Endothelial cell of umbilical vein (primary cell): ENCODE measurements at regions not wholly inside any gene's neighbourhood (a gene's known extent, or its start where the extent isn't known, plus 50 kb on each side); places are given as distances from the start of the nearest gene placed in this dataset.

ENCODE experiments used
- BruUV-seq: library from RNA; stranded (reverse); fragments of 400-500 nt; replicated peaks from 2 replicates; lab custom pipeline; 2021; lab: Mats Ljungman, UMichigan
- CTCF ChIA-PET: fragments of 300-600, 350-600 bp; sonication (Branson Sonifier 250); formaldehyde crosslinking; loops from one replicate; lab custom pipeline; 2021; ENCODE audit warnings: antibody characterized with exemption, inconsistent platforms; lab: Charles Lee
- POLR2A ChIA-PET: fragments of 300-600, 350-600 bp; sonication (Branson Sonifier 250); formaldehyde crosslinking; loops from one replicate; lab custom pipeline; 2021; ENCODE audit warnings: antibody characterized with exemption, inconsistent platforms; lab: Charles Lee
- DNase-seq: peaks from one replicate; pipeline ENCODE4 v3.0.0-alpha.2; 2011; ENCODE audit warnings: low read depth, low spot score
- FAIRE-seq: peaks from 2 replicates; lab custom pipeline; 2011; peaks lifted over from hg19 to GRCh38; lab: Jason Lieb, UNC
- H2AFZ ChIP-seq: 2 replicates; pipeline ENCODE4 v1.6.0; 2012; ENCODE audit warnings: low read depth, low read length, control low read depth, inconsistent platforms
- H3K27ac ChIP-seq: 2 replicates; pipeline ENCODE4 v1.5.1; 2011; ENCODE audit warnings: low read depth, mild to moderate bottlenecking, control low read depth, low read length, moderate library complexity; ENCODE audit not compliant: insufficient read depth
- H3K27me3 ChIP-seq, 2 experiments: 2 replicates each; pipeline versions ENCODE4 v1.6.0 to v1.6.1; 2011; ENCODE audit warnings: low read length in 2 of 2, mixed read lengths in 1 of 2; ENCODE audit not compliant: control insufficient read depth in 2 of 2, insufficient read depth in 2 of 2
- H3K36me3 ChIP-seq, 2 experiments: 2 replicates in 1 of 2; 3 replicates in 1 of 2; pipeline ENCODE4 v1.5.1; 2011; ENCODE audit warnings: low read length in 2 of 2, mild to moderate bottlenecking in 1 of 2, moderate library complexity in 1 of 2; ENCODE audit not compliant: control insufficient read depth in 2 of 2, insufficient read depth in 2 of 2; ENCODE audit errors: extremely low read depth in 1 of 2
- H3K4me1 ChIP-seq: 3 replicates; pipeline ENCODE4 v1.5.1; 2011; ENCODE audit warnings: mild to moderate bottlenecking, low read length; ENCODE audit not compliant: control insufficient read depth, insufficient read depth; ENCODE audit errors: extremely low read depth
- H3K4me2 ChIP-seq: 2 replicates; pipeline ENCODE4 v1.6.1; 2011; ENCODE audit warnings: low read length, control low read depth, mixed read lengths; ENCODE audit not compliant: insufficient read depth
- H3K4me3 ChIP-seq, 3 experiments: fragments of 200-600 bp in 1 of 3; sonication (generic), shearing (Covaris generic) in 1 of 3; replicated peaks in 1 of 3; 2 replicates each; pipeline ENCODE4 v1.5.1; 2011 to 2016; ENCODE audit warnings: control low read depth in 3 of 3, low read length in 3 of 3, mild to moderate bottlenecking in 2 of 3, inconsistent platforms in 1 of 3, low read depth in 1 of 3, moderate library complexity in 1 of 3; ENCODE audit not compliant: insufficient read depth in 1 of 3
- H3K79me2 ChIP-seq: 2 replicates; pipeline ENCODE4 v1.6.0; 2012; ENCODE audit warnings: low read length, inconsistent platforms; ENCODE audit not compliant: control insufficient read depth, insufficient read depth
- H3K9ac ChIP-seq: replicated peaks from 2 replicates; pipeline ENCODE3; 2011; ENCODE audit warnings: low read length, control low read depth; ENCODE audit not compliant: insufficient read depth; ENCODE audit errors: extremely low read depth
- H3K9me1 ChIP-seq: replicated peaks from 3 replicates; pipeline ENCODE4 v1.6.0; 2011; ENCODE audit warnings: mild to moderate bottlenecking, low read length; ENCODE audit not compliant: control insufficient read depth, insufficient read depth; ENCODE audit errors: extremely low read depth
- H3K9me3 ChIP-seq: replicated peaks from 2 replicates; pipeline ENCODE4 v1.5.1; 2012; ENCODE audit warnings: low read length, inconsistent platforms; ENCODE audit not compliant: control insufficient read depth, insufficient read depth
- H4K20me1 ChIP-seq: replicated peaks from 2 replicates; pipeline ENCODE3; 2011; ENCODE audit warnings: mild to moderate bottlenecking, low read length; ENCODE audit not compliant: control insufficient read depth, insufficient read depth; ENCODE audit errors: extremely low read depth
- CTCF ChIP-seq, 2 donors: IDR thresholded peaks; 1 replicate in 1 of 2; 2 replicates in 1 of 2; pipeline ENCODE4 v1.5.1; 2011; ENCODE audit warnings: low read length in 2 of 2, mild to moderate bottlenecking in 2 of 2, moderate library complexity in 2 of 2, control low read depth in 1 of 2, inconsistent platforms in 1 of 2, low read depth in 1 of 2; ENCODE audit not compliant: insufficient read depth in 1 of 2; ENCODE audit errors: extremely low read depth in 1 of 2
- EZH2 ChIP-seq: IDR thresholded peaks from 2 replicates; pipeline ENCODE4 v1.6.1; 2012; ENCODE audit warnings: borderline replicate concordance, low read depth, mild to moderate bottlenecking, moderate library complexity, low read length, inconsistent platforms; ENCODE audit not compliant: severe bottlenecking
- FOS ChIP-seq: IDR thresholded peaks from 2 replicates; pipeline ENCODE4 v1.6.1; 2011; ENCODE audit warnings: mild to moderate bottlenecking, low read length, moderate library complexity, borderline replicate concordance; ENCODE audit not compliant: insufficient read depth
- GATA2 ChIP-seq: IDR thresholded peaks from 2 replicates; pipeline ENCODE4 v1.7.0; 2011; ENCODE audit warnings: low read depth, mild to moderate bottlenecking, moderate library complexity, mixed read lengths, low read length; ENCODE audit not compliant: insufficient read length, insufficient read depth
- JUN ChIP-seq: IDR thresholded peaks from 2 replicates; pipeline ENCODE4 v1.6.1; 2011; ENCODE audit warnings: borderline replicate concordance, low read depth; ENCODE audit not compliant: insufficient read length, insufficient read depth
- MAX ChIP-seq: IDR thresholded peaks from 2 replicates; pipeline ENCODE4 v1.6.1; 2011; ENCODE audit not compliant: insufficient read depth, insufficient read length
- MYC ChIP-seq: IDR thresholded peaks from one replicate; pipeline ENCODE4 v1.6.1; 2011; ENCODE audit warnings: mild to moderate bottlenecking, low read depth, low read length
- POLR2A ChIP-seq: IDR thresholded peaks from 2 replicates; pipeline ENCODE4 v1.6.1; 2012; ENCODE audit warnings: low read depth, mild to moderate bottlenecking, control low read depth, low read length
- POLR2AphosphoS5 ChIP-seq: IDR thresholded peaks from 2 replicates; pipeline ENCODE4 v1.6.1; 2012; ENCODE audit warnings: low read depth, mild to moderate bottlenecking, control low read depth, low read length, moderate library complexity; ENCODE audit not compliant: insufficient read depth
- dilution Hi-C: fragments of 300-500 bp; cut with MboI; formaldehyde crosslinking; loops from one replicate; pipeline ENCODE4 v1.15.0; 2019; ENCODE audit warnings: low sequenced_read_pairs; ENCODE audit not compliant: extremely low pct_ligation_motif_present
- intact Hi-C: fragments of 100-400 bp; cut with micrococcal nuclease; formaldehyde crosslinking; loops from one replicate; pipeline ENCODE4 v1.10.0; 2022

GRCh38 chr1:208850442-208850841, 606.3 kb upstream of the PLXNA2 start:
- no peaks in the 10 kb centered on the region for H3K9me1 ChIP-seq
- no peak overlapping the region for H3K4me3 ChIP-seq
- no peak overlapping the region for H3K4me2 ChIP-seq
- no peaks in the 10 kb centered on the region for H3K36me3 ChIP-seq
- no peaks in the 10 kb centered on the region for H3K27me3 ChIP-seq
- H3K27ac ChIP-seq = no peak overlapping the region
- ChIA-PET POLR2A (no interaction called here), CTCF (interaction anchor here (1.7 kb wide), 1 partner anchor 9 kb away, joined by 3 read pairs; no protein-coding TSS in a partner anchor)
- H3K4me1 ChIP-seq = no peaks in the 10 kb centered on the region
- TF ChIP-seq MAX = no peak
- TF ChIP-seq FOS = no peak
- TF ChIP-seq EZH2 = no peak
- TF ChIP-seq GATA2 = no peak
- no peak for TF ChIP-seq CTCF (IDR thresholded peaks at IDR 0.05; ENCODE audit: extremely low read depth in 1 of 2, insufficient read depth in 1 of 2, low read depth in 1 of 2, low read length in 2 of 2)
- TF ChIP-seq POLR2A = no peak
- no peak for TF ChIP-seq POLR2AphosphoS5
- TF ChIP-seq JUN = no peak
- no peak for TF ChIP-seq MYC
- BruUV-seq = no TSS peak
- dilution Hi-C loops (no loop called here), intact Hi-C loops (no loop called here)
- DNase-seq (no peak), FAIRE-seq (no peak)
- H3K79me2 ChIP-seq = no peaks in the 10 kb centered on the region
- H2AFZ ChIP-seq = no peak overlapping the region
- H4K20me1 ChIP-seq = no peaks in the 10 kb centered on the region
- no peaks in the 10 kb centered on the region for H3K9me3 ChIP-seq
- no peak overlapping the region for H3K9ac ChIP-seq
